Hippocampal formation (tissue), 2 donors: ENCODE measurements at regions not wholly inside any gene's neighbourhood (a gene's known extent, or its start where the extent isn't known, plus 50 kb on each side); places are given as distances from the start of the nearest gene placed in this dataset.
"Not testable (repeated sequence)": the region's sequence is repeated elsewhere in the genome, so short reads cannot be mapped to it uniquely, and the experiment has no call there.

Source experiments
- DNase-seq, 2 donors: peaks; one replicate each; lab custom pipeline; 2025; lab: John Stamatoyannopoulos, UW

DNA sequence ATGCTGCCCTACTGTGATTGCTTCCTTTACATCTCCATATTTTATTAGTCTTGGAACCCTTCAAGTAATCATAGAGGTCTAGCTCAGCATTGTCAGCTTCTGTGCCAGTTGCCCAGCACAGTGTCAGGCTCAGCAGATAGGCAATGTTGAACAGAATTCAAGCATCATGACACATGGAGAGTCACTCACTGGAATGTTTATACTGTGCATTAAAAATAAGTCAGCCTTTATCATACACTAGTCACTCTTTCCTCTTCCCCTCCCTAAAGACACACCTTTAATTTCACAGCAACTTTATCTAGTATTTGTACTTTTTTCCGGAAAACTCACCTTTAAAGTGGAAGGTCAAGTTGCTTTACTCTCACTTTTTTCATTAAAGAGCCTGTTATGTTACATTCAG is 253.8 kb upstream of the CDH11 start:
- no peak for DNase-seq

DNA sequence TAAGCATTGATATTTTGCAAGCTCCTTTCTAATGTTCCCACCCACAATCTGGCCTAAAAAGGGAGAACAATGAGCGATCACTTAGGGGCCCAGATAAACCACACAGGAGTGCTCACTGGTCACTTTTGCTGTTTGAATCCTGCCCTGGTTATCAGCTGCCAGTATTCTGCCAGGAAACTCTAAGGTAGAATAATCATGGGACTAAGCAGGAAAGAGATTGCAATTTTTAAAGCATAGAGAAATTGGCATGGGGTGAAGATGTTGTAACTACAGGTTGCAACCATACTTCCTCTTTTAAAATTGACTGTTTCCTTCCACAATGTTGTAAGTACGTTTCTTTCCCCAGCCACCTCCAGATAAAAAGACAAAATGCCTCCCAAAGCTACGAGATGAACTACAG is 251.2 kb upstream of the CDH11 start:
- no peak for DNase-seq

DNA sequence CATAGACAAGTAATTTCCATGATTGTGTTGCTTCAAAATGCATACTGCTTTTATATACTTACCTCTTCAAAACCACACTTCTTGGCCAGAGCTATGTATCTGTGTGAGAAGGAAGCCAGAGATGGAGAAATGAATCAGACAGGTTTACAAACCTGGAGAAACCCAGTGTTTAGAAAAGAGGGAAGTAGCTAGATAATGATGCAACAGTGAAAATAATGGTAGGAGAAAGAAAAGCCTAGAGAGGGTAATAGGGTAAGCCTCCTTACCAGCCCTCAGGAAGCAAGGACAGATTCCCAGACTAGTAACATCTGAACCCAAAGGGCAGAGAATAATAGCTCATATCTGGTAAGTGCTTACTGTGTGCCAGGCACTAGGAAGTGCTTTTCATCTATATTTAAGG is 250.3 kb upstream of the CDH11 start:
- DNase-seq: no peak

DNA sequence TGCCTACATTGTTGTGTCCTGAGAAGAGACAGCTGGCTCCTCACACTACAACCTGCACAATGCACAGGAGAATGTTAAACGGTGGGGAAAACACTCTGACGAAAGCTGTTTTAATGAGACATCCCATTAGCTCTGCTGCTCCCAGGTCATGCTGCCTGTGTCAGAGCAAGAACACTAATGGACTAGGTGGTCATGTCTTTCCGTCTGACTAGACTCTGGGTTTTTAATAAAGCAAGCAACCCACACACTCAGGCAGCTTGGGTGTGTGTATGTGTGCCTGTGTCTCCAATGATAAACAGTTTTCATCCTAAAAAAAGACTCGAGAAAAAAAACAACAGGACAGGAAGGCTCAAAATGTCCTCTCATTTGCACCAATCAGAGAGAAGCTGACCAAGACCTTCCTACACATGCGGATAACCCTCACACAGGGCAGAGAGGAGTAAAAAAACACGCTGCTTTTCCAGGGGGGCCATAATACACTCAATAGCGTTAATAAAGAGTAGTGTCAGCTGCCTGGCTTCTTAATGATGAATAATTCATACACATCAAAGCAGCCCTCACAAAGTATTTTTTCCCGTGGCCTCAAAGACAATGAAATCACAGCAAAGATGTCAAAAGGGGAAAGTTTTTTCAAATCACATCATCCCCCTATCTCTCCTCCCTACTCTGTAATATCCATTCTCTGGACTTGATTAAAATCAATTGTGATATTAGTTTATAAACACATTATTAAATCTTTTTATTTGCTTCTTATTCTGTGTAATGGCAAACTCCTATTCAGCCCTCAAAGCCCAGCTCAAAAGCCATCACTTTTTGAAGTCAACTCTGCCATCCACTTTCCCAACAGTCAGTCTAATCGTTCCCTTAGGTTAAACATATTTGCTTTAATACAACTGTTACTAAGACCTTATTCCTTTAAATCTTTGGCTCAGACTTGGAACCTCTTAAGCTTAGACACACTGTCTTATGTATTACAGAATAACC is 244.2 kb upstream of the CDH11 start:
- DNase-seq: no peak

DNA sequence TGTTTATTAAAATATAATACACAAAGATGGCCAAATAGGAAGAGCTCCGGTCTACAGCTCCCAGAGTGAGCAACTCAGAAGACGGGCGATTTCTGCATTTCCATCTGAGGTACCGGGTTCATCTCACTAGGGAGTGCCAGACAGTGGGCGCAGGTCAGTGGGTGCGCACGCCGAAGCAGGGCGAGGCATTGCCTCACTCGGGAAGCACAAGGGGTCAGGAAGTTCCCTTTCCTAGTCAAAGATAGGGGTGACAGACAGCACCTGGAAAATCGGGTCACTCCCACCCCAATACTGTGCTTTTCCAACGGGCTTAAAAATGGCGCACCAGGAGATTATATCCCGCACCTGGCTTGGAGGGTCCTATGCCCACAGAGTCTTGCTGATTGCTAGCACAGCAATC is 234.9 kb upstream of the CDH11 start:
- not testable (repeated sequence) for DNase-seq

GRCh38 chr16:65355706-65356105 is 233.8 kb upstream of the CDH11 start:
- no peak for DNase-seq

DNA sequence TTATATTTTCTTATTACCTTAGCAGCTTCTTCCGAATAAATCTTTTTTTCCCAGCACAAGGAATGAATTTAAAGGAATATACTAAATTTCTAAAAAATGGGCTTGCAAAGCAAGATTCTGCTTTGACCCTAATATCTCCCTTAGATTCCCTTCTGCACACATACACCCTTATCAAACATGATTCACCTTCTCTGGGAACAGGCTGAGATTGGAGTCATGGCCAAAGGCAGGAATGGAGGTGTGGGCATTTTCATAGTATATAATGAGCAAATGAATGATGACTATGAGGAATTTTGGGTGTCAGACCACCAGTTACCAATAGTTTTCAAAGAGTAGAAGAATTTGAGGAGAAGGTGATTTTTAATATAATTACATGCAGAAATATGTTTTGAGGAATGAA is 231.3 kb upstream of the CDH11 start:
- DNase-seq: no peak

GRCh38 chr16:65349626-65350025 is 227.8 kb upstream of the CDH11 start:
- no peak for DNase-seq

DNA sequence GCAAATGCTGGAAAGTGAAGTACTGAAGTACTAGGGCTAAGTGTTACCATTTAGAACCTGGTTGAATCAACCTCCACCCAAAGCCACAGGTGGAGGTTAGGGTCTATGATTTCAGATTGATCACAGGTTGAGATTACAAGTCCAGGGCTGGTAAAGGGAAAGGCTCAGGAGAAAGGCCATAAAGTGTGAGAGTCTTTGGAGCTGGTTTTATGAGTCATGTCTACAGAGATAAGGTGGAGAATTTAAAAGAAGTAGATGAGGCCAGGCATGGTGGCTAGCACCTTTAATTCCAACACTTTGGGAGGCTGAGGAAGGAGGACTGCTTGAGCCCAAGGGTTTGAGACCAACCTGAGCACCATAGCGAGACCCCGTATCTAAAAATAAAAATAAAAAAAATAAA is 221.7 kb upstream of the CDH11 start:
- no peak for DNase-seq

DNA sequence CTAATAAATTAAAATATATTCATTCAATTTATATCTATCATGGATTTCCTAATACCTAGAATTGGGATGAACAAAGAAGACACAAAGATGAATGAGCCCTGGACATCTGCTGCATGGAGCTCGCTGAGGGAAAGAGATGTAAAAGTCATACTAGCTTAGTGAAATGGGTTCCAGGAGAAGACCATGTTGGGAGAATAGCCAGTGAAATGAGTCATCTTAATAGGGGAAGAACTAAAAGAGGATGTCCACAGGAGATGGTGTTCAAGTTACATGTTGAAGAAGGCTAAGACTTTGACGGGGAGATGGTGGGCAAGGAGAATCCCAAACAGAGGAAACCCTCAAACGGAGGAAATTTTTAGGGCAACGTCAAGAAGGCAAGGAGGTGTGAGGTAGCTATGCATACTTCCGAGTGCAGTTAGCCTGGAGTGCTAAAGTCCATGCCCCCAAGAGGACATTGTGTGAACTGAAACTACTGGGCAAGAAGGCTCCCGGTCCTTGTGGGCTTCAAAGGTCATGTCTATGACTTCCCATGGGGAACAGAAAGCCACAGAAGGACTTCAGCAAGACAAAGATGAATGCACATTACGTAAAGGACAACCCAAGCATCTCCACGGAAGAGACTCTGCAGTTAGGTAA is 220.5 kb upstream of the CDH11 start:
- no peak for DNase-seq

DNA sequence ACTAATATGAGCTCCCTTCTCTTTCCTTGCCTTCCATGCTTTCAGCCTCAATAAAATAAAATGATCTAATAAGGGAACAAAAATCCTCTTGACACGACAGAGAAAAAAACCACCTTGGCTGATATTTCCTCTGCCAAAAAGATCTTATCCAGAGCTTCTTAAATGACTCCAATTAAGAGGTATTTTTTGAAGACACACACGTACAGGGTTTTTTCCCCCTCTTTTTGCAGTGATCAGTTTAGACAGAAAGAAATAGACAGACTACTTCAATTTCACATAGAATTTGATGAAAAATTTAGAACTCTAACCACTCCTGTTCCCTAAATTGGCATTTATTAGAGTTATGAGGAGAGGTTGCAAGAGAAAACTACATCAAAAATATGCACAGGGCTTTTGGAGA is 217.2 kb upstream of the CDH11 start:
- no peak for DNase-seq

- no peak for DNase-seq
Observed at GRCh38 chr16:65336160-65336559, 214.3 kb upstream of the CDH11 start.

- no peak for DNase-seq
Observed at GRCh38 chr16:65334081-65334480, 212.2 kb upstream of the CDH11 start.

GRCh38 chr16:65333283-65333682 is 211.4 kb upstream of the CDH11 start:
- DNase-seq: no peak

- no peak for DNase-seq
Observed at GRCh38 chr16:65327346-65327745, 205.5 kb upstream of the CDH11 start.

GRCh38 chr16:65323655-65324237 is 201.9 kb upstream of the CDH11 start:
- DNase-seq: no peak

DNA sequence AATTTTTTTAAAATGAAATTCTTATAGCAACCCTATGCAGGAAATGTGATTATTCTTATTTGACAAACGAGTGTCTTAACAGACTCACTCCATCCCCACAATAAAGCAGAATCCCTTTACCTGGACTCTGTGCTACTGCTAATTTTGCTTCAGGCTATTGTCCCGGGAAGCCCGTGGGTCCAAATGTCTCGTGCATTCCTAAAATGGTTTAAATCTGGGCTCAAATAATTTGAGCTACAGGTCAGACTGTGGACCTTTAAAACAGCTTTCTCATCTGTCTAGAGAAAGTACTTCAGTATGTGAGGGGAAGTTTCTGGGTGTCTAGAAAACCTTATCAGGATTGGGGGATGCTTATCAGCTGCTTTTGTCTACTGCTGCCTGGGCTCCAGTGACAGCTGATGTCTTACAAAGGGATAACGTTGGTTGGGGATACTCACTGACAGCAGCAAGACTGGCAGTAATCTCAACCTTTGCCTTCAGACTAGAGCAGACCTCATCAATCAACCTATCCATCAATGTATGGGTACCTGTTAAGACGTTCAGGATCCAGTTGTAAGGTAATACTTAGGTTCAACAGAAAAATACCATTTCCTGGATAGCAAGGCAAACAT is 197.9 kb upstream of the CDH11 start:
- no peak for DNase-seq

DNA sequence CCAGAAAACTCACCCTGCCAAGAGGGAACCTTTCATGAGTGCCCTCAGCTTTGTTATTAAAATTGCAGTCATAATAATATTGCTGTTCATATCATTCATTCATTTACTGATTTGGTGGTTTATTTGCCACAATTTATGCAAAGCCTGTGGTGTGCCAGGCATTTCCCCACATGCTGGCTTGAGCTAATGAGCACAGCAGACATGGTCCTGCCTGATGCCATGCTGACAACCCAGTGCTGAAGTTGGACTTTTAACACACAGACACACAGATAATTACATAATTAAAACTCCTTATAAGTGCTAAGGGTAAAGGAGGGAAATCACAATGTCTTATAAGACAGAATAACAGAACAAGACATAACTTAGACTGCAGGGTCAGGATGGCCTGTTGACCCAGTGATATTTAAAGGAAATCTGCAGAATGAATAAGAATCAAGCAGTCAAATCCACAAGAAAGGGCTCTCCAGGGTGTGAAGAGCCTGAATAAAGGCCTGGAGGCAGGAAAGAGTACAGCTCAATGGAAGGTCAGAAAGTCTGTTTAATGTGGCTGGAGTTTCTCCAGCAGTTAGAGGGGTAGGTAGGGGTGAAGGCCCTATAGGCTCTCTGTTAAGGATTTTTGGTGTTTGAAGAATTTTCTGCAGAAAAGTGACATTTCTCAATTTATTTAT is 196.9 kb upstream of the CDH11 start:
- no peak for DNase-seq

DNA sequence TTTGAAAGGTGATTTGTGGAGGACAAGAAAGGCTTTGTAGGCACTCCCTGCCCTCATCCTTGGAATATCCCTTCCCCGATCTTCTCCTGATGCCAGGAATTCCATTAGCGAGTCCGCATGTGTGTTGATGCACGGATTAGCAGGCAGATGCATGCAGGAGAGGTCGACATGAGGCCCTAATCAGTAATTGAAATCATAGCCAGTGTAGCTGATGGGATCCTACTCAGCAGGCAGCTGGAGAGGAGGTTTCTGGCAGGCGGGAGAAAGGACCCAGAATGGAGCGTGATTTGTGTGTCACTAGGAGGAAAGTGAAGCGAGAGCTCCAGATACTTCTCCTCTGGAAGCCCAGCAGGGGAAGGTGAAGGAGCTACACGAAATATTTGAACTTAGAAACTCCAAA is 196.3 kb upstream of the CDH11 start:
- no peak for DNase-seq

DNA sequence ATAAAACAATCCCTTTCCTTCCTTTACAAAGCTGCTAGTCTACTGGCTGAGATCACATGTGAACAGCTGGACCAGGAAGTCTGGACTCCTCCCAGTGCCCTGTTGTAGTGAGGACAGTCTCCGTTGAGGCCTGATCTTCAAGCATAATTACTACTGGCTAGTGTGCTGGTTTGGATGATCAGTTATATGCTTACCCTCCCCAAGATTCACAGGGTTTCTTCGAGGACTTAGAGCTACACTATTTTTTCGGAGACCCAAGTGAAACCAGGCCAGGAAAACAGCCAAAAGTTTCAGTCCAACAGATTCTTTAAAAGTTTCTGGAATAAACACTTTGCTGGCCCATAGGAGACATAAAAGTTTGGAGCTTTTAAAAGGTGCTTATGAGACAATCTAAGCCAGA is 194.9 kb upstream of the CDH11 start:
- DNase-seq: no peak

- no peak for DNase-seq
Observed at GRCh38 chr16:65315081-65315780, 193.4 kb upstream of the CDH11 start.
